ENCODE measurements at regions not wholly inside any gene's neighbourhood (a gene's known extent, or its start where the extent isn't known, plus 50 kb on each side); places are given as distances from the start of the nearest gene placed in this dataset.

DNA sequence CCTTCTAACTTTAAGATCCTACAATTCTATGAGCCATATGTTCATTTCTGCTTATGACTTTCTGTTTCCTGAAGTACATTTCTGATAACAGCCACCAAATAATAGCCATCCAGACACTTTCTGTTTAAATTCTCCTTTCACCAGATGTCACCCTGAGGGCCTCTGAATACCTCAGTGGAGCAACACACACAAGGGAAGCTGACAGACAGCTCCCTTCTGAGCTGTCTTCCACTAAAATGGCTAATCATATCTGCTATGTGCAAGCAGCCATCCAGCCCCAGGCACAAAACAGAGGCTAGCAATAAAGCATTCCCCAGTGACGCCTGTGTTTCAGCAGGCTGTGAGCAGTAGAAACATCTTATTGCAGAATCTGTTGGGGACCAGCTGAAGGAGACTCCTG, 666.6 kb upstream of the UBE2E2 start (continued):
- TF ChIP-seq GRHL2 (CRISPR knock-in tag; IDR thresholded peaks at IDR 0.05; ENCODE audit: insufficient replicate concordance, severe bottlenecking) = no peak
- no peak for TF ChIP-seq NFE2L1 (CRISPR knock-in tag; IDR thresholded peaks at IDR 0.05)
- TF ChIP-seq, protein P1, sequence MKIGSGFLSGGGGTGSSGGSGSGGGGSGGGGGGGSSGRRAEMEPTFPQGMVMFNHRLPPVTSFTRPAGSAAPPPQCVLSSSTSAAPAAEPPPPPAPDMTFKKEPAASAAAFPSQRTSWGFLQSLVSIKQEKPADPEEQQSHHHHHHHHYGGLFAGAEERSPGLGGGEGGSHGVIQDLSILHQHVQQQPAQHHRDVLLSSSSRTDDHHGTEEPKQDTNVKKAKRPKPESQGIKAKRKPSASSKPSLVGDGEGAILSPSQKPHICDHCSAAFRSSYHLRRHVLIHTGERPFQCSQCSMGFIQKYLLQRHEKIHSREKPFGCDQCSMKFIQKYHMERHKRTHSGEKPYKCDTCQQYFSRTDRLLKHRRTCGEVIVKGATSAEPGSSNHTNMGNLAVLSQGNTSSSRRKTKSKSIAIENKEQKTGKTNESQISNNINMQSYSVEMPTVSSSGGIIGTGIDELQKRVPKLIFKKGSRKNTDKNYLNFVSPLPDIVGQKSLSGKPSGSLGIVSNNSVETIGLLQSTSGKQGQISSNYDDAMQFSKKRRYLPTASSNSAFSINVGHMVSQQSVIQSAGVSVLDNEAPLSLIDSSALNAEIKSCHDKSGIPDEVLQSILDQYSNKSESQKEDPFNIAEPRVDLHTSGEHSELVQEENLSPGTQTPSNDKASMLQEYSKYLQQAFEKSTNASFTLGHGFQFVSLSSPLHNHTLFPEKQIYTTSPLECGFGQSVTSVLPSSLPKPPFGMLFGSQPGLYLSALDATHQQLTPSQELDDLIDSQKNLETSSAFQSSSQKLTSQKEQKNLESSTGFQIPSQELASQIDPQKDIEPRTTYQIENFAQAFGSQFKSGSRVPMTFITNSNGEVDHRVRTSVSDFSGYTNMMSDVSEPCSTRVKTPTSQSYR (CRISPR knock-in tag; IDR thresholded peaks at IDR 0.05) = no peak
- TF ChIP-seq NR3C1 (CRISPR knock-in tag; conservative IDR thresholded peaks at IDR 0.05; ENCODE audit: low read depth) = no peak
- TF ChIP-seq, protein P2, sequence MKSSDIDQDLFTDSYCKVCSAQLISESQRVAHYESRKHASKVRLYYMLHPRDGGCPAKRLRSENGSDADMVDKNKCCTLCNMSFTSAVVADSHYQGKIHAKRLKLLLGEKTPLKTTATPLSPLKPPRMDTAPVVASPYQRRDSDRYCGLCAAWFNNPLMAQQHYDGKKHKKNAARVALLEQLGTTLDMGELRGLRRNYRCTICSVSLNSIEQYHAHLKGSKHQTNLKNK (CRISPR knock-in tag; IDR thresholded peaks at IDR 0.05) = no peak

DNA sequence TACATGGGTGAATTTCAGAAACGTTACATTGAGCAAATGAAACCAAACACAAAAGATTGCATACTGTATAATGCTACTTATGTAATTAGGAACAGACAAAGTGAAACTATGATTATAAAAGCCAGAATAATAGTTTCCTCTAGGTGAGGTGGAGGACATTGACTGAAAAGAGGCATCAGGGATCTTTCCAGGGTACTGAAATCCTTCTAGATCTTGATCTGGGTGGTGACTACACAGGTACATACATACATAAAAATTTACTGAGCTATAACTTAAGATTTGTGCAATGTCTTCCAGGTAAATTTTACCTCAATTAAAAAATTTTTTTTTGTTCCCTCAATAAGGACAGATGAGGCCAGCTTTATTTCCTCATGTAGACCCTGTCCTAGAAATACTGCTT, 665.6 kb upstream of the UBE2E2 start:
- Mint-ChIP-seq H3K36me3 (no peaks in the 10 kb centered on the region), H3K4me1 (no peaks in the 10 kb centered on the region), H3K4me3 (no peak overlapping the region), H3K27ac (no peak overlapping the region), H3K27me3 (ENCODE audit: low read depth) (no peaks in the 10 kb centered on the region), H3K9me3 (peaks cover 14% of the 10 kb centered on the region)
- no peak for TF ChIP-seq HMGA2 (CRISPR knock-in tag; IDR thresholded peaks at IDR 0.05)
- TF ChIP-seq, protein P2 (CRISPR knock-in tag; IDR thresholded peaks at IDR 0.05) = no peak
- TF ChIP-seq ZBTB43 (CRISPR knock-in tag; IDR thresholded peaks at IDR 0.05) = no peak
- no peak for TF ChIP-seq FOXK1 (CRISPR knock-in tag; IDR thresholded peaks at IDR 0.05)
- TF ChIP-seq ZNF121 (CRISPR knock-in tag; IDR thresholded peaks at IDR 0.05) = no peak
- no peak for TF ChIP-seq AFF4 (CRISPR knock-in tag; IDR thresholded peaks at IDR 0.05; ENCODE audit: borderline replicate concordance)
- TF ChIP-seq OVOL2 (CRISPR knock-in tag; IDR thresholded peaks at IDR 0.05; ENCODE audit: borderline replicate concordance) = no peak
- TF ChIP-seq ZNF263 (CRISPR knock-in tag; IDR thresholded peaks at IDR 0.05; ENCODE audit: low read depth) = no peak
- TF ChIP-seq ATF2 (CRISPR knock-in tag; IDR thresholded peaks at IDR 0.05; ENCODE audit: borderline replicate concordance, low read depth) = no peak
- TF ChIP-seq FOXJ3 (CRISPR knock-in tag; IDR thresholded peaks at IDR 0.05; ENCODE audit: borderline replicate concordance) = no peak
- no peak for TF ChIP-seq ZNF671 (CRISPR knock-in tag; IDR thresholded peaks at IDR 0.05)
- TF ChIP-seq FOXP4 (CRISPR knock-in tag; IDR thresholded peaks at IDR 0.05) = no peak
- TF ChIP-seq NFE2L1 (CRISPR knock-in tag; IDR thresholded peaks at IDR 0.05) = no peak
- no peak for TF ChIP-seq ZNF219 (CRISPR knock-in tag; IDR thresholded peaks at IDR 0.05; ENCODE audit: borderline replicate concordance)
- TF ChIP-seq ELF4 (CRISPR knock-in tag; IDR thresholded peaks at IDR 0.05; ENCODE audit: low read depth) = no peak
- TF ChIP-seq NFYB (CRISPR knock-in tag; conservative IDR thresholded peaks at IDR 0.05; ENCODE audit: low read depth) = no peak
- TF ChIP-seq, protein P3, sequence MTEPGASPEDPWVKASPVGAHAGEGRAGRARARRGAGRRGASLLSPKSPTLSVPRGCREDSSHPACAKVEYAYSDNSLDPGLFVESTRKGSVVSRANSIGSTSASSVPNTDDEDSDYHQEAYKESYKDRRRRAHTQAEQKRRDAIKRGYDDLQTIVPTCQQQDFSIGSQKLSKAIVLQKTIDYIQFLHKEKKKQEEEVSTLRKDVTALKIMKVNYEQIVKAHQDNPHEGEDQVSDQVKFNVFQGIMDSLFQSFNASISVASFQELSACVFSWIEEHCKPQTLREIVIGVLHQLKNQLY (CRISPR knock-in tag; IDR thresholded peaks at IDR 0.05) = no peak
- no peak for TF ChIP-seq JAZF1 (CRISPR knock-in tag; IDR thresholded peaks at IDR 0.05)
- TF ChIP-seq ZNF317 (CRISPR knock-in tag; IDR thresholded peaks at IDR 0.05; ENCODE audit: borderline replicate concordance, low read depth) = no peak
- ATAC-seq (no peak), DNase-seq (ENCODE audit: low spot score) (no peak)
- ChIA-PET CTCF (no interaction called here), POLR2A (no interaction called here)

Measured in WTC11 (cell line).